NCI-H128 (cell line): ENCODE measurements at regions not wholly inside any gene's neighbourhood (a gene's known extent, or its start where the extent isn't known, plus 50 kb on each side); places are given as distances from the start of the nearest gene placed in this dataset.

Source experiments
- DNase-seq: peaks from one replicate; lab custom pipeline; 2025; ENCODE audit not compliant: unreplicated experiment; lab: John Stamatoyannopoulos, UW

- DNase-seq, result no peak
These were observed 159.5 kb downstream of the FGF18 start for GRCh38 chr5:171578829-171579491.

- no peak for DNase-seq
These were observed 160.5 kb downstream of the FGF18 start for GRCh38 chr5:171579976-171580411.

DNA sequence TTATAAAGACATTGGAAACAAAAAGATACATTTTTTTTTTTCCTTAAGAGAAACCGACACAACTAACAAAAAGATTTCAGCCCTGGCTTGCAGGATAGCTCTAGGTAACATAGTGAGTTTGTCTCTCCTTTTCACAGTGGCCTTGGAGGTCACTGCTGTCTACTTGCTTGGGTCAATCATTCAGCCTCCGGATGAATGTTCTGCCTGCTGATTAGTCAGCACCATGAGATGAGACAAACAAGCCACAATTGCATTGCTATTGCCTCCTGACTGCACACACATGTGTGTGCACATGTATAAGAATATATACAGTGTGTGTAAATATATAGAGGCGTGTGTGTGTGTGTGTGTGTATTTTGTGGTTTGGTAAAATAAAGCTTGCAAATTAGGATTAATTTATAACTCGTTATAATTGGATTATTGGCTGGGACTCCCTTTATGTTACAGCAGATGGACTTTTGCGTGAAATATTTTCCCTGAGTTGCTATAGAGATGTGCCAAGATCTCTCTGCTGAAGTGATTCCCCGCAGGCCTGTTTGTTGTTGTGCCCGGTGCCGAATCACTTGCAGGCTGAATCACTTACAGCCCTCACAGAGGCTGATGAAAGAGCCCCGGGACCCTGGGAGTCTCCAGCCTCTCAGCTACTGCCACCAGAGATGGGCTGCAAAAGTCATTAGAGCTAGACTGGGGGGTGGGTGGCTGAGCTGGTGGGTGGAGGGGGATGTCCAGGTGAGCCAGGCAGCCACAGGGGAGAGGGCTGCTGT is 161.2 kb downstream of the FGF18 start:
- DNase-seq, result no peak

- DNase-seq, result no peak
These were observed 162.3 kb downstream of the FGF18 start for GRCh38 chr5:171581781-171582180.

GRCh38 chr5:171582849-171583248 is 163.4 kb downstream of the FGF18 start:
- no peak for DNase-seq

GRCh38 chr5:171585981-171586380 is 166.5 kb downstream of the FGF18 start:
- DNase-seq, result no peak

GRCh38 chr5:171586436-171586835 is 167.0 kb downstream of the FGF18 start:
- DNase-seq, result no peak

DNA sequence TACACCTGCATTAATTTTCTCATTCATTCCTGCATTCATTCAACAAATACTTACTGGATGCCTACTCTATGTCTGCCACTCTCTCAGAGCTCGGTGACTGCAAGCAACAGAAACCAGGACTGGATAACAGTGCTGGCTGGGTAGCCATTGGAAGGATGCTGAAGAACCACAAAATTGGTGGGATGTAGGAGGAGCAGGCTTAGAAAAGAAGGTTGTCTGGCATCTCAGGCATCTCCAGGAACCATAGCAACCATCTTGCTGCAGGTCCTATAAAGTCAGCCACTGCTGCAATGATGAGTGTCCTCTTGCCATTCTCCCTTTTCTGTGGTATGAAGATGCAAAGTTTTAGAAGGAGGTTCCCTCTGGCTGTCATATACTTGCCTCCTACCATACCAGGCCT is 168.6 kb downstream of the FGF18 start:
- DNase-seq, result no peak

DNA sequence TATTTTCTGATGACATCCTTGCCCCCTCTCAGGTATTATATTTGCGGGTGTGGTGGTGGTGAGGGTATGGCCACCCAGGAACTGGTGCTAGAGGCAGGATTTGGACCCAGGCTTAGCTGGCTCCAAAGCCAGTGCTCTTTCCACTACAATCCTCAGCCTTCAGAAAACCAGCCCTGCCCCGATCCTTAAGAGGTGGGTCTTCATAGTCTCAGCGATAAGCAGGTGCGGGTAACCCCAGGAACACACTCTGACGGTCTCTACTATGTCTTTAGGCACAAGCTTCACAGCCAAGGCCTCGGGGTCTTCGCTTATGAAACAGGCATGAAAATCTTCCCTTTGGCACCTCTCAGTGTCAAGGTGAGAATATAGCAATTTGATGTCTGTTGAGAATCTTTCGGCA is 169.3 kb downstream of the FGF18 start:
- DNase-seq, result no peak

GRCh38 chr5:171589461-171589860 is 170.0 kb downstream of the FGF18 start:
- no peak for DNase-seq

DNA sequence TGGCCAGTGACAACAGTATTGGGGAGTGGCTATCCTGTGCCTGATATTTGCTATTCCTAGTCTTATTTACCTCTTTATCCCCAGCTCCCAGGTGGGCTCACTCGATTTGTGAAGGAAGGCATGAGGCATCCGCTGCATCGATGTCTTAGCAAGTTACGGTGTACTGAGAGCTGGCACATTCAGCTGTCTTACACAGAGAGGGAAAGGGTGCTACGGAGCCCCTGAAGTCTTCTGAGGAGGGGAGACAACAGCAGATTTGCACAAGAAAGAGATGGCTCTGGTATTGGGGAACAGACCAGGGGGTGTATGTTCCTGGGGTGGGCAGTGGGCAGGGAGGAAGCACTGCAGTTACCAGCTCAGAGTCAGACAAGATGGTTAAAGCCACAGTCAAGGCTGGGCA is 172.6 kb downstream of the FGF18 start:
- DNase-seq, result no peak

GRCh38 chr5:171592736-171593135 is 173.3 kb downstream of the FGF18 start:
- DNase-seq, result no peak

DNA sequence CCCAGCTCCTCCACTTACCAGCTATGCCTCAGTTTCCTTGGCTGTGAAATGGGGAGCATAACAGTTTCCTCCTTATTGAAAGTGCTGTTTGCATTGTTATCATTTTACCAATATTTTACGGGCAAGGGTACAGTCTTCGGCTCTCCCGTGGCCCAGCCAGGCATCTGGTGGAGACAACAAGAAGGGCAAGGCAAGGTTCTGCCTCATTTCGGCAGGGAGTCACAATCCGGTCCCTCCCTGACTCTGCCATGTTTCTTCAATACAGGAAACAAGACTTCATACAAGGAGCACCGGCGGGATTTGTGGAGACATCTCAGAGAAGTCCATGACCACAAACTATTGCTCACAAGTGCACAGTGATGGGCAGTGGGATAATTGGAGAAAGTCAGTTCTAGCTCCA is 174.0 kb downstream of the FGF18 start:
- no peak for DNase-seq

GRCh38 chr5:171593976-171594375 is 174.5 kb downstream of the FGF18 start:
- no peak for DNase-seq

GRCh38 chr5:171595401-171595800 is 176.0 kb downstream of the FGF18 start:
- no peak for DNase-seq

DNA sequence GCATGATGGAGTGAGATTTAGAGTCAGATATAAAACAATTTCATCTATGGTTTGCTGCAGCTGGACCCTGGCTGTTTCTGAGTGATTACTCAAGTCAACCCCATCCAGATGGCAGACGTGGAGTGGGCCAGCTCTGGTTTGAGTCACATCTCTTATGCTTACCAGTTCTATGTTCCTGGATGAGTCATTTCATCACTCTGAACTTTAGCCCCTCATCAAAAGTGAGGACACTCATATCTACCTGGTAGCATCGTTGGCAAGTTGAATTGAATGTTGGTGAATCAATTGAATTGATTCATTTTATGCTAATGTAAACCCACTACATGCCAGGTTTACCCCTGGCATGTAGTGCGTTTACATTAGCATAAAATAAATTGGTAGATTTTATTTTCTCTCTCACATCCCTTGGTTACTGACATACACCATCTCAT is 176.4 kb downstream of the FGF18 start:
- DNase-seq, result no peak

GRCh38 chr5:171596391-171596878 is 177.0 kb downstream of the FGF18 start:
- DNase-seq, result no peak

GRCh38 chr5:171597946-171598640 is 178.6 kb downstream of the FGF18 start:
- DNase-seq, result no peak

DNA sequence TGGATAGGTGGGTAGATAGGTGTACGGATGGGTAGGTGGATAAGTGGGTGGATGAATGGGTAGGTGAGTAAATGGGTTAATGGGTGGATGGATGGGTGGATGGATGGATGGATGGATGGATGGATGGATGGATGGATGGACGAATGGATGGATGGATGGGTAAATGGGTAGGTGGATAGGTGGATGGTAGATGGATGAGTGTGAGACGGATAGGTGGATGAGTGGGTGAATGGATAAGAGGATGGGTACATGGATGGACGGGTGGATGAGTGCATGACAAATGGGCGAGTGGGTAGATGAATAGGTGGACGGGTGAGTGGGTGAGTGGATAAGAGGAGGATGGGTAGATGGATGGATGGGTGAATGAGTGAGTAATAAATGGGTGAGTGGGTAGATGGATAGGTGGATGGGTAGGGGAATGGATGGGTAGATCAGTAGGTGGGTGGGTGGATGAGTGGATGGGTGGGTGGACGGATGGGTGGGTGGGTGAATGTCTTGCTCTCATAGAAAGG is 179.2 kb downstream of the FGF18 start:
- DNase-seq, result no peak

DNA sequence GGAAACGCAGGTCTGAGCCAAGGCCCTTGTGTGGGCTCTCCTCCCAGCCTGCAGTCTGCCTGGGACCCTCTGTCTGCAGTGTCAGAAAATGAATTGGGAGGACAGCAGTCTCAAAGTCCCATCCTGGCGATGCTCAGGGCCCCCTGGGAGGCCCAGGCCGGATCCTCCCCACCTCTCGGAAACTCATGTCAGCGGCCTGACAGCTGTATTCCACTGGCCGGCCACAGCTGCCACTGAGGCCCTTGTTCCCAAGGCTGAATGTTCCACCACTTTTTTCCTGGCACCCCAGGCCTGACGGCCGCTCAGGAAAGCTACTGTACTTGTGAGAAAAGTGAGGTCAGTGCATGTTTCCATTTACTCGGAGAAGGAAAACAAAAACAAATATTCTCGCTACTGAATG is 180.0 kb downstream of the FGF18 start:
- no peak for DNase-seq

GRCh38 chr5:171599957-171600612 is 180.6 kb downstream of the FGF18 start:
- no peak for DNase-seq
